ENCODE measurements at regions not wholly inside any gene's neighbourhood (a gene's known extent, or its start where the extent isn't known, plus 50 kb on each side); places are given as distances from the start of the nearest gene placed in this dataset.

DNA sequence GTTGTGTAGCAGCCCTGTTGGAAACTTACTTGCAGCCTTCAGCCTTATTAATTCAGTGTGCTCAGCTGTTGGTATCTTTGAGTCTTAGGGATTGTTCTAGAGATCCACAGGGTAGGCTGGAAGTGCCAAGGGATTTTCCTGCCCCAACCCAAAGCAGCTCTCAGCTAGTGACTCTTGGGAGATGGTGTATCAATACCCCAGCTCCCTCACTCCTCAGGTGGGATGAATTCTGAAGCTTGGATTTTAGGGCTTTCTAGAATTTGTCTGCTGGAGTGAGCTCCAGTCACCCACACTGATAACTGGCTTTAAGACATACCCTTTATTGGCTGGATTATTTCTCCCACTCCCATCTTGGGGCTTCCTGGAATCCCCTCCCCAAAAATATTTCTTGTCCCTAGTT lies 493.0 kb downstream of the MN1 start:
- DNase-seq (ENCODE audit: low spot score): no peak
- no peak for ATAC-seq (ENCODE audit: low FRiP score)

DNA sequence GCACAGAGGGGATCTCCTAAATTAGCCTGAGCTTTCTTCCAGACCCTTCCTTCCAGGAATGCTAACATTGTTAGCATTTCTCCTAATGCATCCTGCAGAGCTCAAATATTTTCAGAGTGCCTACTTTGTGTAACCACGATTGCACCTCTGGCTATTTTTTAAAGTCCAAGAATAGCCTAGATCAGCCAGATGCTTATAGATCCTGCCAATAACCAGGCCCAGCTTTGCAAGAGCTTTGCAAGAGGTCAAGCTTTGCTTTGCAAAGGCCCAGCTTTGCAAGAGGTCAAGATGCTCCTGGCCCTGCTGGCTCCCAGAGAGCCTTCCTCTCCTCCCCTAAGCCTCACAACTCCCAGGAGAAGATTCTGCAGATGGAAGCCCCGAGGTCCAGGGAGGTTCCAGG lies 491.9 kb downstream of the MN1 start:
- ATAC-seq (ENCODE audit: low FRiP score): no peak
- DNase-seq (ENCODE audit: low spot score): no peak
- TF ChIP-seq, protein P1, sequence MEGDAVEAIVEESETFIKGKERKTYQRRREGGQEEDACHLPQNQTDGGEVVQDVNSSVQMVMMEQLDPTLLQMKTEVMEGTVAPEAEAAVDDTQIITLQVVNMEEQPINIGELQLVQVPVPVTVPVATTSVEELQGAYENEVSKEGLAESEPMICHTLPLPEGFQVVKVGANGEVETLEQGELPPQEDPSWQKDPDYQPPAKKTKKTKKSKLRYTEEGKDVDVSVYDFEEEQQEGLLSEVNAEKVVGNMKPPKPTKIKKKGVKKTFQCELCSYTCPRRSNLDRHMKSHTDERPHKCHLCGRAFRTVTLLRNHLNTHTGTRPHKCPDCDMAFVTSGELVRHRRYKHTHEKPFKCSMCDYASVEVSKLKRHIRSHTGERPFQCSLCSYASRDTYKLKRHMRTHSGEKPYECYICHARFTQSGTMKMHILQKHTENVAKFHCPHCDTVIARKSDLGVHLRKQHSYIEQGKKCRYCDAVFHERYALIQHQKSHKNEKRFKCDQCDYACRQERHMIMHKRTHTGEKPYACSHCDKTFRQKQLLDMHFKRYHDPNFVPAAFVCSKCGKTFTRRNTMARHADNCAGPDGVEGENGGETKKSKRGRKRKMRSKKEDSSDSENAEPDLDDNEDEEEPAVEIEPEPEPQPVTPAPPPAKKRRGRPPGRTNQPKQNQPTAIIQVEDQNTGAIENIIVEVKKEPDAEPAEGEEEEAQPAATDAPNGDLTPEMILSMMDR (IDR thresholded peaks at IDR 0.05): no peak

More for the DNA sequence above, 493.0 kb downstream of the MN1 start:
- TF ChIP-seq, protein P1 (IDR thresholded peaks at IDR 0.05): no peak

DNA sequence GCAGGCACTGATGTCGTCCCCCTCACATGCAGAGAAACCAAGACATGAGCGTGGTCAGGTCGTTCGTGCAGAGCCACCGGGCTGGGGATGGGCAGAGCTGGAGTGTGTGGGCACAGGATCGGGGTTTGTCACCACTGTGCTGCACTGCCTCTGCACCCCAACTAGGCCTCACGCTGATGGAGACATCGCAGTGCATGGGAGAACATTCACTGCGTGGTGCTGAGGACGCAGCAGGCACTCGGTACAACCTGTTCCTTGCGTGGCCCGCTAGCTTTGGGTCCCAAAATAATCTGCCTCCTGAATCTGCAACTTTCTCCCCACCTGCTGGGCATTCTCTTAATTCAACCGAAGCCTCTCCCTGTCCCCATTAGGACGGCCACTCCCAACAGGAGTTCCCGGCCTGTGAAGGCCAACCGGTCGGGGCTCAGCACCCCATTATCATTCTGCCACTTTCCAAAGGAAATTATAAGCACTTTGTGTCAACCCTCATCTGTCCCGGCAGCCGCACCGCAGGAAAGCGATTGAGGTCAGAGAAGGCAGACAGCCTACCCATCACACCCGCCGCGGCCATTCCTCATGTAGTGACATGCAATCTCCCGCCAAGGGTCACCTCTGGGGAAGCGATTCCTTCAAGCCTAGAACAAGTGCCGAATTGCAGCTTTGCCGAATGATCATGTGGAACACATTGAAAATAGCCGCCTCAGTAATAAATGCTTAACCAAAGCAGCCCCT lies 490.4 kb downstream of the MN1 start:
- TF ChIP-seq, protein P1 (IDR thresholded peaks at IDR 0.05): no peak
- no peak for ATAC-seq (ENCODE audit: low FRiP score)
- no peak for DNase-seq (ENCODE audit: low spot score)

DNA sequence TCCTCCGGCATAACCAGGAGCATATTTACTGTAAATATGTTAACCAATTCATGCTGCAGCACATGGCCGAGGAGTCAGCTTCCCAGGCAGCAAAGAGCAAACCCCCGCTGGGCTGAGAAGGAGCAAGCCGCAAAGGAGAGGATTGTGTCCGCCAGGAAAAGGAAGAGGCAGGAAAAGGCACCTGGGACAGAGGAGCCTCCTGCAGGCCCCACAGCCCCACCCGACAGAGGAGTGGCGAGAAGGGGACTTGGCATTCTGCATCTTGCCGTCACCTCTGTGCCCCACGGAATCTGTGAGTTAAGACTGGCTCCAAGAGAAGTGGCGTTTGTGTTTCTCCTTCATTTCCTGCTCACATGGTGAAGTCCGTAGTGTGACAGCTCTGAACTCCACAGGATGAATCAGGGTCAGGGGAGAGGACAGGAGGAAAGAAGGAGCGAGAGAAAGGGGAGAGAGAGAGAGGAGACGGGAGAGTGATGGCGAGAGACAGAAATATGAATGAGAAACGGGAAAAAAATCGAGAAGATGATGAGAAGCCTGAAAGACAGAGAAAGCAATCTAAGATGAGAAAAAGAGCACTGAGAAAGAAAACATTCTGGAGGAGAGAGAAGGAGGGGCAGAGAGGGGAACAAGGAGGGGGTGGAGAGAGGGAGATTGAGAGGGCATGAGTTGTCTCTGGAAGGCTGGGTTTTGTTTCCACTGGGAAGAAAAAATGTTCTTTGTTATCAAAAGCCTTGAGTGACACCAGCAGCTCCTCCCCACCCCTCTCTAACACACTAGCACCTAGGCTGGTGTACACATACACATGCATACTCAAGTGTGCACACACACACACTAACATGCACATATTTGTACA lies 489.6 kb downstream of the MN1 start:
- ATAC-seq (ENCODE audit: low FRiP score) (no peak), DNase-seq (ENCODE audit: low spot score) (no peak)
- TF ChIP-seq, protein P1 (IDR thresholded peaks at IDR 0.05): no peak

DNA sequence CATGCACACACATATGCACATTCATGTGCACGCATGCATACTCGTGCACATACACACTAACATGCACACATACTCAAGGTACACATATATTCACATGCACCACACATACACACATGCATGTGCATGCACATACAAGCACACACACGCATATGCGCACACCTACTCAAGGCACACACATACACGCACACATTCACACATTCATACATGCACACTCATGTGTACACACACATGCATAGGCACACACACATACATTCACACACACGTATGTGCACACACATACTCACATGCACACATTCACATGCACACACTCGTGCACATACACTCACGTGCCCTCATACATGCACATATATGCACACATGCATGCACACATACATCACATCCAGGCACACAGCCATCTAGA lies 489.0 kb downstream of the MN1 start:
- DNase-seq (ENCODE audit: low spot score) (no peak), ATAC-seq (ENCODE audit: low FRiP score) (no peak)
- TF ChIP-seq, protein P1 (IDR thresholded peaks at IDR 0.05): no peak

DNA sequence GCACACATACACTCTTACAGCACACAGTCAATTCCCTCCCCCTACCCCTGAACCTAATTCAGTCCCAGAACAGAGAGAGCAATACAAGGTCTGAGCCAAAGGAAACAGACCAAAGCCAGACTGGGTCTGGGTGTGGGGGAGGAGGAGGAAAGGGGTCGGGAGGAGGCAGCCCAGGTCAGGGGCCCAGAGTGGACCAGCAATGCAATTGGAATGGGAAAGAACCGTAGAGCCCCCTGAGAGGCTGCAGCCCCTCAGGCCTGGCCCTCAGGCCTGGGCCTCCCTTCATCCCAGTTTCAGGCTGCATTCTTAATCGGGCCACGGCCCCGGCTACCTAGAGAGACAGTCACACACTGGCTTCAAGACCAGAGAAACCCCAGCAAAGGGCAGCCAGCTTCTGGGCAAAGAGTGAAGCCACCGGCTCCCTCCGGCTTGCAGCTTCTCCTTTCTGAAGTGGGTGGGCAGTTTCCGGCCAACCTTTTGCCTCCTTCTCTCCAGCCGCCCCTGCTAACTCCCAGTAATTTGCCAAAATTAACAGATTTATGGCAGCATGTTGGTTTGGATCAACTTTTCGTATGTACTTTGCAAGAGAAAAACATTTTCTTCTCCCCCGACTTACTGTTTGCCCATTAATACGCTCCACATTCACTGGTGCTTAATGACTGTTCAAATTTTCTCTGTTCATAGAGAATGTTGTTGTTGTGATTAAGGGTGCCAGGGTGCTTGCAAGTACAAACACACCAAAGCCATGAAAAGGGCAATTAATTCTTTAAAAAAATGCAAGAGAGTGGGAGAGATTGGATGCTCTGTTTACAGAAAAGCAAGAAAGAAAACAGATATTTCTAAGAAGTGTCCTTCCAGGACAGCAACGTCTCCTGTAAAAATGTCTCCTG lies 488.3 kb downstream of the MN1 start:
- TF ChIP-seq, protein P1 (IDR thresholded peaks at IDR 0.05): no peak
- ATAC-seq (ENCODE audit: low FRiP score) (no peak), DNase-seq (ENCODE audit: low spot score) (no peak)
